ENCODE measurements at regions not wholly inside any gene's neighbourhood (a gene's known extent, or its start where the extent isn't known, plus 50 kb on each side); places are given as distances from the start of the nearest gene placed in this dataset.
"Not testable (repeated sequence)": the region's sequence is repeated elsewhere in the genome, so short reads cannot be mapped to it uniquely, and the experiment has no call there.

DNA sequence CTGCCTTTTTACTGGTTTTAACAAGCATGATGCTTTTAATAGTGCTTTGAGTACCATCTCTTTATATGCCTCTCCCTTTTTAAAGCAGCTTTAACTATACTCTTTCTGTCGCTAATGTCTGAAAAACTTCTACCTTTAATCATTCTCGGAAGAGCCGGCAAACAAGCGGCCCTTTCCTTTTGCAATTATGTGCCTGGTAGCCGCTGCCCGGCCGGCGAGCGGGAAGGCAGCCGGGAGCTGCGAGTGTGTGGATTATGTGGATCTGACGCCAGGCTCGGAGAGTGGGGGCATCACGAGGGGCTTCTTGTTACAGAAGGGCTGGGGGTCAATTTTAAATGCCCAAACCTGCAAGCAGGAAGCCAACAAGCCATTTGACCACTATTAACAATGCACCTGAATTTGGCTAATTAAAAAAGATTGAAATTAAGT, 120.9 kb downstream of the BUB3 start:
- ChIA-PET CTCF (interaction anchor here (0.6 kb wide), 1 partner anchor 254 kb away, joined by 3 read pairs; no protein-coding TSS in a partner anchor), POLR2A (no interaction called here)
- DNase-seq (ENCODE audit: low read depth, low spot score) = no peak
- TF ChIP-seq, protein P1, sequence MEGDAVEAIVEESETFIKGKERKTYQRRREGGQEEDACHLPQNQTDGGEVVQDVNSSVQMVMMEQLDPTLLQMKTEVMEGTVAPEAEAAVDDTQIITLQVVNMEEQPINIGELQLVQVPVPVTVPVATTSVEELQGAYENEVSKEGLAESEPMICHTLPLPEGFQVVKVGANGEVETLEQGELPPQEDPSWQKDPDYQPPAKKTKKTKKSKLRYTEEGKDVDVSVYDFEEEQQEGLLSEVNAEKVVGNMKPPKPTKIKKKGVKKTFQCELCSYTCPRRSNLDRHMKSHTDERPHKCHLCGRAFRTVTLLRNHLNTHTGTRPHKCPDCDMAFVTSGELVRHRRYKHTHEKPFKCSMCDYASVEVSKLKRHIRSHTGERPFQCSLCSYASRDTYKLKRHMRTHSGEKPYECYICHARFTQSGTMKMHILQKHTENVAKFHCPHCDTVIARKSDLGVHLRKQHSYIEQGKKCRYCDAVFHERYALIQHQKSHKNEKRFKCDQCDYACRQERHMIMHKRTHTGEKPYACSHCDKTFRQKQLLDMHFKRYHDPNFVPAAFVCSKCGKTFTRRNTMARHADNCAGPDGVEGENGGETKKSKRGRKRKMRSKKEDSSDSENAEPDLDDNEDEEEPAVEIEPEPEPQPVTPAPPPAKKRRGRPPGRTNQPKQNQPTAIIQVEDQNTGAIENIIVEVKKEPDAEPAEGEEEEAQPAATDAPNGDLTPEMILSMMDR (IDR thresholded peaks at IDR 0.05; ENCODE audit: low read depth, low read length) = no peak
- peaks cover 3% of the 10 kb centered on the region for H3K27me3 ChIP-seq (ENCODE audit: control insufficient read depth, insufficient read depth, low read length)
- H3K27ac ChIP-seq (ENCODE audit: low read depth, low read length) = no peak overlapping the region
- no peak overlapping the region for H3K4me3 ChIP-seq (ENCODE audit: low read depth, low read length)
- H3K9me3 ChIP-seq (ENCODE audit: control insufficient read depth, insufficient read depth, low read length) = peaks cover 4% of the 10 kb centered on the region; the same call in 1 of the 2 replicates

DNA sequence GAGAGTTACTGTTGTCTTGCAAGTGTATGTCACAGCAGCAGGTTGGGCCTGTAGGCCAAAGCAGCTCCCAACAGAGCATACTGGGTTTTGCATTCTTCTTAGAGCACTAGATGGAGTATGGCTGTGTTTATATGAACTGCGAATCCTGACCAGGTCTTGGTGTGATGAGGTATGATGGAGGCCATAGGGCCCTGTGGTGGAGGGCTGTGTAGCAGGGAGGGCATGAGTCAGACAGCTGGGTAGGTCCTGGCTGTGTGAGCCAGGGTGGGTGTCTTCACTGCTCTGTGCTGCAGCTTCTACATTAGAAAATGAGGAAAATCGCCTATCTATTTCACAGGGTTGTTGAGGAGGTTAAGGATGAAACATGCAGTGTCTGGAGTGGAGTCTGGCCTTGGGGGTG, 124.2 kb downstream of the BUB3 start:
- Histone ChIP-seq H3K27me3 (ENCODE audit: control insufficient read depth, insufficient read depth, low read length) (peaks cover 3% of the 10 kb centered on the region), H3K9me3 (ENCODE audit: control insufficient read depth, insufficient read depth, low read length) (peaks cover 10% of the 10 kb centered on the region), H3K4me3 (ENCODE audit: low read depth, low read length) (no peak overlapping the region), H3K27ac (ENCODE audit: low read depth, low read length) (no peak overlapping the region)
- DNase-seq (ENCODE audit: low read depth, low spot score) = no peak
- CTCF ChIA-PET = no interaction called here
- TF ChIP-seq, protein P1 (IDR thresholded peaks at IDR 0.05; ENCODE audit: low read depth, low read length) = no peak
- POLR2A ChIA-PET = no interaction called here

DNA sequence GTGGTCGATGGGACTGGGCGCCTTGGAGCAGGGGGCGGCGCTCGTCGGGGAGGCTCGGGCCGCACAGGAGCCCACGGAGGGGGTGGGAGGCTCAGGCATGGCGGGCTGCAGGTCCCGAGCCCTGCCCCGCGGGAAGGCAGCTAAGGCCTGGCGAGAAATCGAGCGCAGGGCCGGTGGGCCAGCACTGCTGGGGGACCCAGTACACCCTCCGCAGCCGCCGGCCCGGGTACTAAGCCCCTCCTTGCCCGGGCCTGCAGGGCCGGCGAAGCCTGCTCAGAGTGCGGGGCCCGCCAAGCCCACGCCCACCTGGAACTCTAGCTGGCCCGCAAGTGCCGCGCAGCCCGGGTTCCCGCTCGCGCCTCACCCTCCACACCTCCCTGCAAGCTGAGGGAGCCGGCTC, 129.2 kb downstream of the BUB3 start:
- H3K27ac ChIP-seq (ENCODE audit: low read depth, low read length); CTCF ChIA-PET; DNase-seq (ENCODE audit: low read depth, low spot score); H3K4me3 ChIP-seq (ENCODE audit: low read depth, low read length); POLR2A ChIA-PET; H3K27me3 ChIP-seq (ENCODE audit: control insufficient read depth, insufficient read depth, low read length): not testable (repeated sequence)
- peaks cover 21% of the 10 kb centered on the region for H3K9me3 ChIP-seq (ENCODE audit: control insufficient read depth, insufficient read depth, low read length)

DNA sequence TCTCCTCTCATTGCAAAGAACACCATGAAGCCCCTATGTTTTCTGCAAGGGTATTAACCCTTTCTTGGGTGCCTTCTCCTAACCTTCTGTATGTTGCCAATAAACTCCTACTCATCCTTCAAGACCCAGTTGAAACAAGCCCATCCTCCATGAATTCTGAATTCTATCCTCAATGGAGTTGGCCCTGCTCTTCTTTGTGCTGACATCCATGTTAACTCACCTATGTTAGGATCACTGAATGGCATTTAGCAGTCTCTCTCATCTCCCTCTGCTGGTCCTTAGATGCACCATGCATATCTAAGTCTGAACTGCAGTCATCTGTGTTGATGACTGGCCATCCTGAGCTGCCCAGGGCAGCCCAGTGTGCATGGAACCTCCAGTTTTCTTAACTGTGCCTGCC, 129.8 kb downstream of the BUB3 start:
- Histone ChIP-seq H3K9me3 (ENCODE audit: control insufficient read depth, insufficient read depth, low read length) (peaks cover 23% of the 10 kb centered on the region), H3K4me3 (ENCODE audit: low read depth, low read length) (no peak overlapping the region), H3K27me3 (ENCODE audit: control insufficient read depth, insufficient read depth, low read length) (no peaks in the 10 kb centered on the region), H3K27ac (ENCODE audit: low read depth, low read length) (no peak overlapping the region)
- POLR2A ChIA-PET = no interaction called here
- no peak for DNase-seq (ENCODE audit: low read depth, low spot score)
- CTCF ChIA-PET = no interaction called here
- TF ChIP-seq, protein P1 (IDR thresholded peaks at IDR 0.05; ENCODE audit: low read depth, low read length) = no peak

DNA sequence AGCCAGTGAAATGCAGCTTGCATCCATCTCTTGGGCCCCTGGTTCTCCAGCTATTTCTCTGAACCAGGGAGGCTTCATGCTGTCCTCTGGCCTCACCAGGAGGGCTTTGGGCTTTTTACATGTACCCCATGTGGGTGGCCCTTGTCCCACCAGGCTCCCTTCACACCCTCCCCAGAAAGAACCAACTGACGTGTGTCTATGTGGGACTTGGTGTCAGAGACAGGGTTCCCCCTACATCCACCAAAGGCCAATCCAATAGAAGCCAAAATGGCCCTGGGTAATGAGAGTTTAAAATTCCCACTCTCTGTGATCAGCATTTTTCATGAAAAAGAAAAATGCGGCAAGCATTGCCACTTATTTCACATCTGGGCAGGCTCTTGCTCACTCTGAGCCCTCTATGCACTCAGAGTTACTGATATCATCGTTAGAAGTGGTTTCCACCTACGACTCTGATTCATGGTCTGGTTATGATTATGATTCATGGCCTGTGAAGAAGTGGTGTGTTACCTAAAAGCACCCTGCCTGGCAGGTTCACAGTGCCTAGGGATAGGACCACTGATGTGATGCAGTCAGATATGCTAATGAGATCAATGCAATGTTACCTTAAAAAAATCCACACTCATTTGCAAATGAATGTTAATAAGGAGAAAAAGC, 133.5 kb downstream of the BUB3 start:
- H3K9me3 ChIP-seq (ENCODE audit: control insufficient read depth, insufficient read depth, low read length) = peaks cover 22% of the 10 kb centered on the region
- no peak for DNase-seq (ENCODE audit: low read depth, low spot score)
- ChIA-PET POLR2A (no interaction called here), CTCF (no interaction called here)
- H3K4me3 ChIP-seq (ENCODE audit: low read depth, low read length) = no peak overlapping the region
- no peaks in the 10 kb centered on the region for H3K27me3 ChIP-seq (ENCODE audit: control insufficient read depth, insufficient read depth, low read length)
- TF ChIP-seq, protein P1 (IDR thresholded peaks at IDR 0.05; ENCODE audit: low read depth, low read length) = no peak
- H3K27ac ChIP-seq (ENCODE audit: low read depth, low read length) = no peak overlapping the region

Measured in AG04450 (cell line).